Karpas-422 (cell line): ENCODE measurements at regions not wholly inside any gene's neighbourhood (a gene's known extent, or its start where the extent isn't known, plus 50 kb on each side); places are given as distances from the start of the nearest gene placed in this dataset.

Source experiments
- DNase-seq: peaks from one replicate; pipeline ENCODE4 v3.0.0-alpha.2; 2015
- H2AFZ ChIP-seq: fragments of 200-600 bp; sonication (generic); 2 replicates; pipeline ENCODE4 v1.6.1; 2014; ENCODE audit warnings: antibody characterized with exemption, low read length, mixed read lengths
- H3K27ac ChIP-seq: fragments of 200-600 bp; sonication (generic); 2 replicates; pipeline ENCODE4 v1.5.1; 2014; ENCODE audit warnings: mild to moderate bottlenecking, low read length, moderate library complexity
- H3K27me3 ChIP-seq: fragments of 200-600 bp; sonication (generic); 2 replicates; pipeline ENCODE4 v1.6.1; 2014; ENCODE audit warnings: low read length, mixed read lengths
- H3K36me3 ChIP-seq: fragments of 200-600 bp; sonication (generic); 2 replicates; pipeline ENCODE4 v1.6.1; 2014; ENCODE audit warnings: low read length, mixed read lengths; ENCODE audit not compliant: insufficient read depth
- H3K4me1 ChIP-seq: fragments of 200-600 bp; sonication (generic); 2 replicates; pipeline ENCODE4 v1.6.1; 2014; ENCODE audit warnings: mild to moderate bottlenecking, low read length, mixed read lengths
- H3K4me2 ChIP-seq: fragments of 200-600 bp; sonication (generic); 2 replicates; pipeline ENCODE4 v1.6.1; 2014; ENCODE audit warnings: low read length, low read depth, mild to moderate bottlenecking; ENCODE audit not compliant: poor library complexity, severe bottlenecking
- H3K4me3 ChIP-seq: fragments of 200-600 bp; sonication (generic); 2 replicates; pipeline ENCODE4 v1.5.1; 2014; ENCODE audit warnings: mild to moderate bottlenecking, antibody characterized with exemption, low read length, mixed read lengths
- H3K79me2 ChIP-seq: fragments of 200-600 bp; sonication (generic); 2 replicates; pipeline ENCODE4 v1.6.1; 2014; ENCODE audit warnings: mild to moderate bottlenecking, low read length, mixed read lengths
- H3K9ac ChIP-seq: fragments of 200-600 bp; sonication (generic); 2 replicates; pipeline ENCODE4 v1.6.0; 2014; ENCODE audit warnings: low read length
- H3K9me2 ChIP-seq: fragments of 200-600 bp; sonication (generic), shearing (Covaris generic); replicated peaks from 2 replicates; pipeline ENCODE4 v1.6.0; 2014; ENCODE audit warnings: mild to moderate bottlenecking, low read length, moderate library complexity; ENCODE audit not compliant: insufficient read depth
- H3K9me3 ChIP-seq: fragments of 300-700, 200-600 bp; sonication (generic); 2 replicates; pipeline ENCODE4 v1.6.1; 2014; ENCODE audit warnings: low read length, mixed read lengths
- H4K20me1 ChIP-seq: fragments of 200-600 bp; sonication (generic); 2 replicates; pipeline ENCODE4 v1.6.1; 2014; ENCODE audit warnings: mild to moderate bottlenecking, antibody characterized with exemption, low read length, low read depth; ENCODE audit not compliant: insufficient read depth

DNA sequence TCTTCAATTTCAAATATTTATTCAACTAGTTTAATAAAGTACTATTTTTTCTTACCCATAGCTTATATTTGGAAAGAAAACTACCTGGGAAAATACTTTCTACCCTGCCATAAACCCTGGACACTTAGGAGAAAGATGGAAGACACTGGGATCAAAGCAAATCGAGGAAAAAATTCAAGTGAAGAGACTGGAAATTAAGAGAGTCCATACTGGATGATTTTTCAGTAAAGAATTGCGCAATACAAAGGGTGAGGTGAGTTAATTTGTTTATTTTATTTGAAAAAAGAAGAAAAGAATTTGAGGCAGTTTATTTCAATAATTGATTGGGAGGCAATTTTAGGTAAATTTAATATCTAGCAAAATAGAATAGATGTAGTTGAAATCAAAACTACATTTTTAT is 331.8 kb upstream of the ITGA1 start:
- Histone ChIP-seq H3K4me2 (no peak overlapping the region), H4K20me1 (no peaks in the 10 kb centered on the region), H3K27ac (no peak overlapping the region), H3K79me2 (no peaks in the 10 kb centered on the region), H3K9me2 (no peaks in the 10 kb centered on the region), H3K4me3 (no peak overlapping the region), H3K27me3 (no peaks in the 10 kb centered on the region), H2AFZ (no peak overlapping the region), H3K36me3 (no peaks in the 10 kb centered on the region), H3K9me3 (no peaks in the 10 kb centered on the region), H3K9ac (no peak overlapping the region), H3K4me1 (no peaks in the 10 kb centered on the region)
- no peak for DNase-seq

DNA sequence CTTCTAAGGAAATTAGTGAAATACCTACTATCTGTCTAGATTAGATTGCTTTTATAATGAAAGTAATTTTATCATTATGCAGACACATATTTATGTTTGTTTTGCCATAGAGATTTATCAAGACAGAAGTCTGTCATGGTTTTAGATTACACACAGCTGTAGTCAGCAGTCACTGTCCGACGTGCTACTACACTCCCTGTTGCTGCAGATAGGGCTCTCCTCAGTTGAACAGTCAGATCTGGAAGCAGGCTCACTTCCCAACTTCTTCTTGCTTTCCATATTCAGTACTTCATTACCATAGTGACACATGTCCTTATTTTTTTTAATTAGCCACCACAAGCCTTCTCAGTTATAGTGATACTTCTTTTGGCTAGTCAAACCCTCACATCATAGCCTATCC is 329.9 kb upstream of the ITGA1 start:
- no peak overlapping the region for H3K9ac ChIP-seq
- H2AFZ ChIP-seq: no peak overlapping the region
- no peaks in the 10 kb centered on the region for H3K27me3 ChIP-seq

DNA sequence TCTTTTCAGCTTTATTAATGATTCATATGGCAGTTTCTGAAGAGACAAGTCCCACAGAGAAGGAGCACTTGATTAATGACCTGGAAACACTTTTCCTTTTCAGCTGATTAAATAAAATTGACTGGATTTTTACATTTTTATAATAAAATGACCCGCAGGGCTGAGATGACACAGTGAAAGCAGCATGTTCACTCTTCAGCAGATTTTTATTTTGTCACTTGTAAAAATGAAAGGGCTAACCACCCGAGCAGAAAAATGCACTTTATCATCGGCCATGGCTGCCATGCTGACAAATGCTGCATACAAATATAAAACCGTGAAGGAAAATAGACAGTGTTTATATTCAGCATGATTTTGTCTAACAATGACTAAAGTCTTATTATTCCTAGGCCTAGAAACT is 321.6 kb upstream of the ITGA1 start:
- no peaks in the 10 kb centered on the region for H3K36me3 ChIP-seq
- no peaks in the 10 kb centered on the region for H3K4me1 ChIP-seq
- H3K27me3 ChIP-seq: no peaks in the 10 kb centered on the region
- H3K27ac ChIP-seq: no peak overlapping the region
- no peak for DNase-seq
- H3K79me2 ChIP-seq: no peaks in the 10 kb centered on the region
- no peak overlapping the region for H3K9ac ChIP-seq
- no peaks in the 10 kb centered on the region for H3K9me3 ChIP-seq
- peaks cover 2% of the 10 kb centered on the region; the same call in 1 of the 2 replicates for H3K9me2 ChIP-seq
- H3K4me3 ChIP-seq: no peak overlapping the region
- H3K4me2 ChIP-seq: no peak overlapping the region
- H2AFZ ChIP-seq: no peak overlapping the region
- no peaks in the 10 kb centered on the region for H4K20me1 ChIP-seq

More for the DNA sequence above, 329.9 kb upstream of the ITGA1 start:
- Histone ChIP-seq H3K4me2 (no peak overlapping the region), H3K79me2 (no peaks in the 10 kb centered on the region), H3K36me3 (no peaks in the 10 kb centered on the region), H4K20me1 (no peaks in the 10 kb centered on the region), H3K9me3 (no peaks in the 10 kb centered on the region), H3K27ac (no peak overlapping the region), H3K4me1 (no peaks in the 10 kb centered on the region), H3K9me2 (peaks cover 2% of the 10 kb centered on the region; the same call in 1 of the 2 replicates), H3K4me3 (no peak overlapping the region)
- no peak for DNase-seq

DNA sequence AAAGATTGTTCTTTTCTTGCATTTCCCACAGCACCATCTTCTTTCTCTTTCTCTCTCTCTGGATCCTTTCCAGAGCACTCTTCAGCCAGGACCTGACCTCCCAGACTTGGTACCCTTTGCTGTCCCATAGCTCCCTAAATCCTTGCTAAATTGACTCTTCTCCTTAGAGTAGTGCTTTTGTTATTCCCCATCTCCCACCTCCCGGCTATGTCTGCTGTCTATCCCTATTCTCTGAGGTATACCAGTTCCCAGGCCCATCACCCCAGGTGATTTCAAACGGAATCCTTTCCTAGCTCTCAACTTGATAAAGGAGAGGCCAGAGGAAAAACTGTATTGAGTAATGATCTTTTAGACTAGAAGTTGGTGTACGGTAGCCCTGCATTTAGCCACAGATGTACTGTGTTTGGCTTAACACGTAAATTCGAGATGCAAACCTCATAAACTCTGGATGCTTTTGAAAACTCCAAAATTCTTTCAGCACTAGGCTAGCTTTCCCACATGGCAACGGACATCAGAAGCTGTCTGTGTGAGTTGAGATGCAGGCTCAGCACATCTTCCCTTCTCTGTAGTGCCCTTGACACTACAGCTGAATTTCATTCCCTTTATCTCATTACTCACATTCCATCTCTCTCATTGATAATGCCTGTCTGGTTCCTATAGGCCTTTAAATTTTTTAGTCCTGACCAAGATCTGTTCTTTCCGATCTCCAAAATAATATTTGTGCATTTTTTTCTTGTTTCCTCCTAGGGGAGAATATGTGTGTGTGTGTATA is 320.8 kb upstream of the ITGA1 start:
- Histone ChIP-seq H3K27ac (no peak overlapping the region), H2AFZ (no peak overlapping the region), H3K27me3 (no peaks in the 10 kb centered on the region), H3K9me2 (peaks cover 2% of the 10 kb centered on the region; the same call in 1 of the 2 replicates), H4K20me1 (no peaks in the 10 kb centered on the region), H3K9me3 (no peaks in the 10 kb centered on the region), H3K4me2 (no peak overlapping the region), H3K9ac (no peak overlapping the region), H3K36me3 (no peaks in the 10 kb centered on the region), H3K79me2 (no peaks in the 10 kb centered on the region), H3K4me3 (no peak overlapping the region), H3K4me1 (no peaks in the 10 kb centered on the region)
- no peak for DNase-seq

DNA sequence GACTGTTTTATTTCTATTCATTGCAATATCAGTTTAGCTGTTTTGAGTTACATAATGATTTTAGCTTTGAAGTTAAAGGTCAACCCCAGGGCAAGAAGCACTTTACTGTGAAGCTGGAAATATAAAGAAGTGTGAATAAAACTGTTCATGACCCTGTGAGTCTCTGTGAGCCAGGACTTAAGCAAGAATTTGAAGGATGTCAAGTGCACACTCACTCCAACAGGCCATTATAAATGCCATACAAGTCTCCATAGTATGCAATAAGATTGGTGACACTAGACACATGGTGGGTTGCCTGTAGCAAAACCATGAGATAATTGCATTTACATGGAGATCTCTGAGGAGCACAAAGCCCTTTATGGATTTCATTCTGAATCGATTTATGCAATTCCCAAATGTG is 318.7 kb upstream of the ITGA1 start:
- H3K79me2 ChIP-seq: no peaks in the 10 kb centered on the region
- H3K9me2 ChIP-seq: no peaks in the 10 kb centered on the region
- no peaks in the 10 kb centered on the region for H3K9me3 ChIP-seq
- no peaks in the 10 kb centered on the region for H3K4me1 ChIP-seq
- H3K4me2 ChIP-seq: no peak overlapping the region
- H3K9ac ChIP-seq: no peak overlapping the region
- H3K27me3 ChIP-seq: no peaks in the 10 kb centered on the region
- DNase-seq: no peak
- H3K27ac ChIP-seq: no peak overlapping the region
- no peak overlapping the region for H2AFZ ChIP-seq
- H3K4me3 ChIP-seq: no peak overlapping the region
- no peaks in the 10 kb centered on the region for H3K36me3 ChIP-seq
- no peaks in the 10 kb centered on the region for H4K20me1 ChIP-seq

DNA sequence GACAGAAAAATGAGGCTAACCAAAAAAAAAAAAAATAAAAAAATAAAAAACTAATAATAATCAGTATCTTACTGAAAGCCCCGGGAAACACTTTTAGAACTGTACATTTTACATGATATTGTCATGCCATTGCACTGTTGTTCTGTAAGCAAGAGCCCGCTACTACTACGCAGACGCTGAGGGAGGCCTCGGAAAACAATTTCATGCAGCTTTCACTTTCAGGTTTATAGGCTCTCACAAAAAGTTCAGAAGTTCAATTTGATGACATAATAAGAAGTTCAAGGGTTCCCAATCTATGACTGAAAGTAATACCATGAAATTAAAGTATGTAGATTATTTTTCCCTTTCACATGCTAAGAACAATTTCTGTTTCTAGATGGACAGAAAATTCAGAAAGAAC is 318.3 kb upstream of the ITGA1 start:
- no peak overlapping the region for H3K27ac ChIP-seq
- no peaks in the 10 kb centered on the region for H3K79me2 ChIP-seq
- no peak overlapping the region for H2AFZ ChIP-seq
- H3K9ac ChIP-seq: no peak overlapping the region
- H3K36me3 ChIP-seq: no peaks in the 10 kb centered on the region
- H3K9me2 ChIP-seq: no peaks in the 10 kb centered on the region
- DNase-seq: no peak
- no peaks in the 10 kb centered on the region for H3K27me3 ChIP-seq
- no peaks in the 10 kb centered on the region for H3K9me3 ChIP-seq
- H4K20me1 ChIP-seq: no peaks in the 10 kb centered on the region
- no peak overlapping the region for H3K4me2 ChIP-seq
- no peaks in the 10 kb centered on the region for H3K4me1 ChIP-seq
- no peak overlapping the region for H3K4me3 ChIP-seq

DNA sequence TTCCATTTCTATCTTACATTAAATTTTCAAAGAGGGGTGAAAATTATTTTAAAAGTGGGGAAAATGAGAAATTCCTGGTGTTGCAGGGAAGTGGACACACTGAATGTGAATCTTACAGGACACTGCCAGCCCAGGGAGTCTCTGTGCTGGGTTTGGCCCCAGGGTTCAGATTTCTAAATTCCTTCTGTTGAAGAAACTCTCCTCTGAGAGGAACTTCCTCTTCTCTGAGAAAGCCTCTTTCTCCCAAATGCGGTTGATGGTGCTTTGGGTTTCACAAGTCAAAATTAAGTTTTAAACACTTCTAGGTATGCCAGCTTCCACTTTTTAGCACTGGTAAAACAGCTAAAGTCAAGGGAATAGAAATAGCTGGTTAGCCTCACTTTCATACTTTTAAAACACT is 317.9 kb upstream of the ITGA1 start:
- Histone ChIP-seq H3K4me3 (no peak overlapping the region), H2AFZ (no peak overlapping the region), H3K9me3 (no peaks in the 10 kb centered on the region), H3K79me2 (no peaks in the 10 kb centered on the region), H3K9ac (no peak overlapping the region), H3K4me1 (no peaks in the 10 kb centered on the region), H3K4me2 (no peak overlapping the region), H3K9me2 (no peaks in the 10 kb centered on the region), H3K27ac (no peak overlapping the region), H4K20me1 (no peaks in the 10 kb centered on the region), H3K27me3 (no peaks in the 10 kb centered on the region), H3K36me3 (no peaks in the 10 kb centered on the region)
- DNase-seq: no peak

DNA sequence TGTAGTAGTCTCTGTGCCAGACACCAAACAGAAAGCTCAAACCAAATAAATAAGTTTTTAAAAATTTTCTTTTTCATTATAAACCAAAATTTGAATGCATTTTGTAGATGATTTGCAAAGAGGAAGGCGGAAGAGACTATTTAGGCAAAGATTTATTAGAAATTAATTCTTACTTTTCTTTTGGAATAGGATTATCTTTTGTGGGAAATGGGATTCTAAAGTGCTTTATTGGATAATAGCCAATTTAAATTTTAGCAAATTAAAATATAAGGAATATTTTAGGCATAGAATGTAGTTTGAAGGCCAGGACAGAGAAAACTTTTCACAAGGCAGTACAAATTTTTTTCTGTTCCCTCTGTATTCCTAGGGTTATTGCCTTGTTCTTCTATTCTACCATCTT is 311.4 kb upstream of the ITGA1 start:
- Histone ChIP-seq H3K4me3 (no peak overlapping the region), H3K27ac (no peak overlapping the region), H3K36me3 (no peaks in the 10 kb centered on the region), H3K4me1 (no peaks in the 10 kb centered on the region), H3K9me2 (peaks cover 5% of the 10 kb centered on the region; the same call in 1 of the 2 replicates), H3K79me2 (no peaks in the 10 kb centered on the region), H3K9me3 (no peaks in the 10 kb centered on the region; the same call in 1 of the 2 replicates), H3K4me2 (no peak overlapping the region), H3K9ac (no peak overlapping the region), H2AFZ (no peak overlapping the region), H4K20me1 (no peaks in the 10 kb centered on the region), H3K27me3 (no peaks in the 10 kb centered on the region)
- DNase-seq: no peak
